SK-MEL-5 (cell line): ENCODE measurements at regions not wholly inside any gene's neighbourhood (a gene's known extent, or its start where the extent isn't known, plus 50 kb on each side); places are given as distances from the start of the nearest gene placed in this dataset.

ENCODE experiments used
- DNase-seq: peaks from one replicate; pipeline ENCODE4 v3.0.0-alpha.2; 2016; ENCODE audit warnings: low read depth, low spot score
- in situ Hi-C: cut with HindIII; loops from 2 replicates; pipeline ENCODE4 v1.10.0; 2016; ENCODE audit warnings: low sequenced_read_pairs, high pct_unique_total_duplicates, low pct_unique_long_range_greater_than_20kb

DNA sequence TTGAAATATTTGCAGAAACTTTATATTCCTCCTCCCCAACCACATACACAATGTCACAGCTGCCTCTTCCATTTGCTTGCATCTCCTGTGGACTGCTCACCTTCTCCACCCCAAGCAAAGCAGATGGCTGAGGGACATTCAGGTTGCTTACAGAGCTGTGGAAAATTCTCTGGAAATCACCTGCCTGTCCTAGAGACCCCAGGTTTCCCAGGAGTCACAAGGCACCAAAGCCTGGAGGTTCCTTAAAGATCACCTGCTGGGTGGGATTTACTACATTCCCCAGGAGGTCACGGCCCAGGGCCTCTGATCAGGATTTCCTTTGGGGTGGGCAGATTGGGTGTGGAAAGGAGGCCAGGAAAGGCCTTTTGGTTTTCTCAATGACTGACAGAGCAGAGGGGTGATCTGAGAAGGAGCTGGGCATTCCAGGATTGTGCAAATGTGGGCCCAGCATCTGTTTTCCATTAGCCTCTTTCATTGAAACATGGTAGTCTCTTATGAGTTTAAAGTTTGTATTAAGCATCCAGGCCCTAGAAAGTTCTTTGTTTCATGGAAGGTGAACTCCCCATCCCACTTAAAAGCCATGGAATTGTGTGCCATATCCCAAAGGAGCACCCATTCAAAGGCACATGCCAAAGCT lies 410.7 kb upstream of the TNP1 start:
- DNase-seq, result no peak
- in situ Hi-C loops, result no loop called here

DNA sequence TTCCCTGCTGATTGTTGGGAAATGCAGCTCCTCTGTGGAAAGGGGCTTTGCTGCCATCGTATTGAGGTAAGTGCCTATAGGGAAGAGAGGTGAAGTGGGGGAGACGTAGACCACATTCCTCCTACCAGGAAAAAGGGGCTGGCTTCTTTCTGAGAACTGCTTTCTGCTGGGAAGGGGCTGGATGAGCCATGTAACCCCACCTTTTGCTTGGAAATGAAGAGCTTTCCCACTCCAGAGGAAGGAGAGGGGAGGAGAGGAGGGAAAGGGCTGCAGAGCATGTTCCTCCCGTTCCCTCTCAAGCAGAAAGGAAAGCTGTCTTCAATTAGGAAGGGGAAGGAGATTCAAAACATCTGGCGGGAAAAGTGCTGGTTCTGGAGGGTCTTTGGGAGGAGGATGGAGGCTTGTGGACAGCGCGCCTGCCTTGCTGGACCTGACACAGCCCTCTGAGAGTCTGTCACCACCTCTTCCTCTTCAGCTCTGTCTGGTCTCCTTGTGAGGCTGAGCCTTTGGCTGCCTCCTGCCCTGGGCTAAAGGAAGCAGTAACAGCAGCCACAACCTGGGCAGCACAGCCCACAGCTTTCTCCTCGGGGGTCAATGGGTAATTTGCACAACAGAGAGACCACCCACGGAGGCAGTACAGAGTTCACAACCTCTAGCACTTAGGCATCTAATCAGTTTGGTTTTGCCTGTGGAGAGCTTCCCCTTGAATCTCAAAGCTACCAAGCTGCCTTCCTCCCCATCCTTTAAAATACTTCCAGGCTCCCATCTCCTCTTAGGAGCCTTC lies 410.0 kb upstream of the TNP1 start:
- no peak for DNase-seq
- in situ Hi-C loops, result no loop called here

DNA sequence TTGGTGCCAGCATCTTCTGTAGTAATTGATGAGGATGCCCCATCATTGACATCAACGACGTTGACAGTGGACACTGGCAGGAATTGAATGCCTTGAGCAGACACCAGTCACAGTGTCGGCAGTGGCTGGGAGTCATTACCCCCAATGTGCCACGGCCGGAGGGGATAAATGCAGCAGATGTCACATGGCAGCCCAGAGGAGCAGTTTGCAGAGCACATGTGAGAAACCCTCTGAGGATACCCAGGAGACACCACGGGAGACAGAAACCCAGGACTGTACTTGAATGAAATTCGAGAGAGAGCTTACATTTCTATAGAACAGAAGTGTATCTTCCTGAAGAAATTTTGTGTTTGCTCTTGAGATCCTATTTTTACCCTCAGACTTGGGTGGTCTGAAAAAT lies 409.1 kb upstream of the TNP1 start:
- in situ Hi-C loops, result no loop called here
- no peak for DNase-seq

DNA sequence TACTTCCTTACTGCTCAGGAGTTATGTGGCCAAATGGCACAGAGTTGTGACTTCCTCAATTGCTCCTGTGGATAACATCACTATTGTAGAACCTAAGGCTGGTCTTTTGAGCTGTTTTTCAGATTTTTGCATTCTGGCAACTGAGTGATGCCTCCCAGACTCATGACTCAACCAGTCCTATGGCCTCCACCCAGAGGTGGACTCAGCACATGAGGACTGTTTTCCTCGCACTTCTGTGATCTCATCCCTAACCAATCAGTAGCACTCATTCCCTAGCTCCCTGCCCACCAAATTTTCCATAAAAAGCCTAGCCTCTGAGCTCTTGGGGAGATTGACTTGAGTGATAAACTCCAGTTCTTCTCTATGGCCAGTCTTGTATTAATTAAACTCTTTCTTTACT lies 407.9 kb upstream of the TNP1 start:
- in situ Hi-C loops, result no loop called here
- DNase-seq, result no peak

DNA sequence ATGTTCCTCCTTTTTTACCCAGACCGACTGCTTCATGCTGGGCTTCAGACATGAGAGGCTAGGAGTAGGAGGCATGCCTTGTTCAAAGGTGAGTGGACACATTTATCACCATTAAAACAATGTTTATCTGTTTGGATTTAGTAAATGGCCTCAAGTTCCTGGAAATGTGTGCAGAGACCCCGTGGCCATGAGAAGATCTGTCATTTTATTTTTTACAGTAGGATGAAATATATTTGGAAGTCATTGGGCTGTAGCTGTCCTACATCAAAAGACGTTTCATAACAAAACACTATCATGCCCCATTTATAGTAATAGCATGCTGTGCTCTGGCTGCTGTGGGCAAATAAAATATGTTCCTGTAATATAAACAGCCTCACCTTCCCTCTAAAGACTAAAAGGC lies 403.9 kb upstream of the TNP1 start:
- DNase-seq, result no peak
- in situ Hi-C loops, result no loop called here

DNA sequence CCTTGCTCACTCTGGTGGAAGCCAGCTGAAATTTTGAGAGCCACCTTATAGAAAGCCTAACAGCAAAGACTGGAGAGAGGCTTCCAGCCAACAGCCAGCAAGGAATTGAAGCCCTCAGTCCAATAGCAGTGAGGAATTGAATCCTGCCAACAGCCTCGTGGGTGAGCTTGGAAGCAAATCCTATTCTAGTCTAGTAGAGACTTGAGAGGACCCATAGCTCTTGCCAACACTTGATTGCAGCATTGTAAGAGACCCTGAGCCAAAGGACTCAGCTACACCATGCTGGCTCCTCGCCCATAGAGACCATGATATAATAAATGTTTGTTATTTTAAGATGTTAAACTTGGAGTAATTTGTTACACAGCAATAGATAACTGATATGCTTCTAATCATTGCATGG lies 403.0 kb upstream of the TNP1 start:
- in situ Hi-C loops, result no loop called here
- DNase-seq, result no peak

DNA sequence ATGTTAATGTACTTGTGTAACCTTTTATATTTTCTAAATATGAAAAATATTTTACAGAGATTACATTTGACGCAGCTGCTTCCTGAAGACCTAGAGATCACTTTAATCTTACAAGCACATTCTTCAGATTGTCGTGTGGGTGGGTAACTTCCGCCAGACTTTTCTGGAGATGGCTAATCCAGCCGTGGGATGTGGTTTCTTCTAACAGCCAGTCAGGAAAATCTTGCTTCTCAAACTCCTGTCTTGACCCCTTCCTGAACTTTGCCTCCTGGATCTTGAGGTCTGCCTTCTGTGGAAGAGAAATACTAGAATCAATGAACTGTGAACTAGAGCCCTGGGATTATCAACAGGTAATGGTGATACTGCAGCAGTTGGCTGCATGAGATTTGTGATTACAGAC lies 401.6 kb upstream of the TNP1 start:
- no peak for DNase-seq
- in situ Hi-C loops, result no loop called here

DNA sequence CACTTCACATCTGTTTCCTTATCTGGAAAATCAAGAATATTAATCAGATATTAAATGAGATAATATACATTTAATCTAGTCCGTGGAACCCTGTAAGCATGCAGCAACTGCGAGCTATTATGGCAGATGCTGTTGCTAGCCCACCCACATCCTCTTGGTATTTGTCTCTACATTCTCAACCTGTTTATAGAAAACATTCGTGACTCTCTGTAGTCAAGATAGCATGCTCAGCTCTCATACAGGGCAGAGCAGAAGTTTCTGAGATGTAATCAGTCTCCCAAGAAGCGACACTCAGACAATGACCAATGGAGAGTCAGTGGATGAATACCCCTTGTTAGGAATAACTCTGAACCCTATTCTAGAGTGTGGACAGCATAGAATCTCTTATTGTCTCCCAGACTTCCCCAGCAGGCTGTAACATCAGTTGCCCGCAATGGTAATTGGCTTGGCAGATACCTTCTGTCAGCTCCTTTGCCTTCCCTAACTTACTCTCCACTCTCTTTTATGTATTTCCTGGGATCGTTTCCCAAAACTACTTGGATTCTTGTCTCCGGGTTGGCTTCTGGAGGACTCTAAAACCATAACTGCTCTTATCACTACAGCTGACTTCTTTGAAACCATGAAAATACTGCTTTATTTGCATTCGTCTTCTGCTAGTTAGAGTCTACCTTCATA lies 400.7 kb upstream of the TNP1 start:
- in situ Hi-C loops, result no loop called here
- no peak for DNase-seq

DNA sequence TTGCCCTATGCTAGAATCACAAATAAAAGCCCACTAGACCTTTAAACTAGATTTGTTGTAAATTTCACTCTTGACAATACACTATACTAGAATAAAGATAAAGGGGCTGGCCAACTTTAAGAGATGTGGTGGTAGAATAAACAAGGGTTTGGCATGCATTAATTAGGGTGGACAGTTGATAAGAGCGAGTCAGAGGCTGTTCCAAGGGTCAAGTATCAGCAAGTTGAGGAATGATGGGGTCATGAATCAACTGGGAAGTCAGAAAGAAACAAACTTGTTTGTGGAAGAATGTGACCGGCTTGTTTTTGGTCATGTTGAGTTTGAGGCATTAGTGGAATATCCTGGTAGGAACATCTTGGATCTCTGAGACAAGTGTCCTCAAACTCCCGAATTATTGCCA lies 398.3 kb upstream of the TNP1 start:
- in situ Hi-C loops, result no loop called here
- no peak for DNase-seq

DNA sequence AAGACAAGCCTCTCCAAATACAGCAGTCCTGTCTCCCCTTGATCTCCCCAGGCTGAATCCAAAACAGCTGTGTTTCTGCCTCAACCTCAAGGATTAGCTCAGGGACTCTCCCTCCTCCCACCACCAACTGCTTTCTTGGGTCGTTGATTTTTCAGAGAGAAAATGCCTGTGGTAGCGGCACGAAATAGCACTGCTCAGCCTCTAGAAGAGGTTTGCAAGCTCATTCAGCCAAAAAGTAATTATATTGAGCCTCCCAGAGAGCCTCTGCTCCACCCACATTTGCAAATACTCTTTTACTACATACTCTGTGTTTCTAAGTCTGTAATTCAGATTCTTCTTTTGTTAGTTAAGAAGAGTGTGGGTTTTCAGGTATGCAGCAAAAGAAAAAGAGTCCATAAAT lies 396.4 kb upstream of the TNP1 start:
- DNase-seq, result no peak

DNA sequence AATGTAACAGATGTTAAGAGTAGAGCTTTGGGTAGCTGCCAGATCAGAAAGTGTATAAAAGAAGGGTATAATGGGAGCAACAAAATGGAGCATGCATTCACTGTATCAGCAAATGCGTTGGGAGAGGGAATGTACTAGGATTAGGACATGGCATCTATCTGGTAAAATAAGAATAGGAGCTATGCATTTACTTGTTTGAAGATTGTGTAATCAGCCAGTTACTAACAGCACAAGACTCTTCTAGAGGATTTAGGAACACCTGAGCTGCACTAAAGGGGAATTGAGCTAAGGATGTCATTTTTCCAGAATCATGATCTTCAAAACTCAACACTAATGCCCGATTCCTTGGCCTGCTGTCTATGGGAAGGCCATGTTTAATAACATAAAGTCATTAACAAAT lies 394.2 kb upstream of the TNP1 start:
- DNase-seq, result no peak
- in situ Hi-C loops, result no loop called here

More for the DNA sequence above, 396.4 kb upstream of the TNP1 start:
- in situ Hi-C loops, result no loop called here

DNA sequence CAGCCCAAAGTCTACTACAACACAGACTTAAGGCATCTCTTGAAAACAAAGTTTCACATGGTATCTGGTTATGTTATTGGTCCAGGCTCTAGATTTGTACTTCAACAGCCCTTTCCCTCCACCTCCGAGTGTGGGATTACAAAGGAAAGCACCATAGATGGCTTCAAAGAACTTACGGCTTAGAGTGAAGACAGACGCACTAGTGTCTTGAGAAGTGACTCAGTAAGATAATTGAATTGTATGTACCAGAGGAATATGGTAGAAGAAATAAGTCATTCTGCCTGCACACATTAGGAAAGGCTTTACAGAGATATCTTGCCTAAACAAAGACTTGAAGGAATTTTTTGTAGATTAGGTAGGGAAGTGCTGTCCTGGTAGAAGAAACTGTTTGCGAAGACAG lies 392.3 kb upstream of the TNP1 start:
- in situ Hi-C loops, result no loop called here
- DNase-seq, result no peak

DNA sequence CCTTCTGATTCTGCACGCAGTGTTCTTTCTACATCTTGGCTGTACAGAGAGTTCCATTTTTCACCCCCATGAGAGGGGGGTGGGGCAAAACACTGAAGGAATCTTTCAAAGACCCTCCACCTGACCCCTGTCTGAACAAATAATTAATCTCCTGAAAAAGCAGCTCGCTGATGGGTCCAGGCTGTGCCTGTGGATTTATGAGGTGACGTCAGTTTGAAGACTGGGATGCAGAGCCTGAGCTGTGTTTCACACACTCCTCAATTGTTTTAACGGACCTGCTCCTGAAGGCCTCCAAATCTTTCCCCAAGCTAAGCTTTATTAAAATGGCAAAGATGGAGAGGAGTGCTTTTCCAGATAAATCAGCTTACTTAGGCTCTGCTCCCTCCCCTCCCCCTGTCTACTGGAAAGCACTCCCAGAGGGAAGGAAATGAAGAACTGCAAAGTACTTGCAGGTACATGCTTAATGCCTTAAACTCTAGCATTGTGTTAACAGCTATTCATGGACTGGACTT lies 390.2 kb upstream of the TNP1 start:
- no peak for DNase-seq
- in situ Hi-C loops, result no loop called here

DNA sequence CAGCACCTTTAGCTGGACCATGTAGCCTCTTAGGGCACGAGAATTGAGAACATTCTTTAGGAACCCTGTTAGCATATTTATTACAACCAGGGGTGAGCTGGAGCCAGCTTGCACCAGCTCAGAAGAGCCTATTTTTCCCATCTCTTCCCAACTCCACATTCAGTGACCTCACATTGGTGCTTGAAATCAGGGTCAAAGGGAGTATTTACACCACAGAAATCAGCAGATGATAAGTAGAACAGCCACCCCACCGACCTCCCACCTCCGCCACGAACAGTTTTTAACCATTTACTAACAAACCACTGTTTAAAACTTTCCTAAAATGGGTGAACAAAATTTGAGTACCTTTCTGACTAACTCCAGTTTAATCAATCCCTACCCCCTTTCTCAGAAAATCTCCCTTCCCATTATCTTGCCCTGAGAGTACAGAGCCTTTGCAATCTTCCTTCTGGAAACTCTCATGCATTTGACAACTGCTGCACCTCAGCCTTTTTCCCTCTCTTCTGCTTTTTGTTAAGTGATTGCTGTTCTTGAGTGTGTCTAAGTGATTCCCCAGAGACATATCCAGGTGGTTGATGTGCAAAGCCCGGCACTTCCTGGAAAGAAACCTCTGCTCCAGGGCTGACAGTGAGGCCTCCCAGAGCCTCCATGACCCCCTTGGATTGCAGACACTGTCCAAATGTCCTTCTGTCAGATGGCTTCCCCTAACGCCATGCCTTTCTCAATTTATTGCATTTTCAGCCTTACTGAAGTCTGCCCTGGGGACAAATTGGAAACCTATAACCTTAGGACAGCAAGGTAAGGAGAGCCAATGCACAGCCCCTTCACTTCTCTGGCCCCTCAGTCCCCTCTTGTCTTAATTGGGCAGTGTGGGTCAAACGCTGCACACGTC lies 389.5 kb upstream of the TNP1 start:
- no peak for DNase-seq
- in situ Hi-C loops, result no loop called here

DNA sequence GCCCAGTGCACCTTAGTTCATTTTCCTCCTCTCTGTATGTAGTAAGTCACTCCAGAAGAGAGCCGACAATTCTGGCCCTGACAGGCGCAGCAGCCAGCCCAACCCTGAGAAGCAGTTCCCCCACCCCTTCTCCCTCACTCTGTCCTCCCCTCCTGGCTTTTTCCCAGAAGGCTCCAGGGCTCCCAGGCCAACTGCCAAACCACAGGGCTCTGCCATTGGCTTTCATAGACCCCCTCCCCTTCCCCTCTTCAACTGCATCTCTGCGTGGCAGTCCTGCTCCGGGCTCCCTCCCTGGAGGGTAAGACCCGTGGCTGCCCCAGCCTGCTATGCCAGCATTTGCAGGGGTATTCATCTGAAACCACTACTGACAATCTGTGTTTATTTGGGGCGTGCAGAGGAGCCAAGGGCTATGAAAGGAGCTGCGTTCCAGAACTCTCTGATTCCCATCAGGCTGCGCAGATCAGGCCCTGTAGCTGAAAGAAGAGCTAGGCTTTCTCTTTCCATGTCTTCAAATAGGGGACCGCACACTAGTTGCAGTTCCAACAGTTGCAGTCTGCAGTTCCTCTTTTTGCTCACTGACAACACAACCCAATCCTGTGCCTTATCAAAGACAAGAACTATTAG lies 388.6 kb upstream of the TNP1 start:
- in situ Hi-C loops, result no loop called here
- no peak for DNase-seq

DNA sequence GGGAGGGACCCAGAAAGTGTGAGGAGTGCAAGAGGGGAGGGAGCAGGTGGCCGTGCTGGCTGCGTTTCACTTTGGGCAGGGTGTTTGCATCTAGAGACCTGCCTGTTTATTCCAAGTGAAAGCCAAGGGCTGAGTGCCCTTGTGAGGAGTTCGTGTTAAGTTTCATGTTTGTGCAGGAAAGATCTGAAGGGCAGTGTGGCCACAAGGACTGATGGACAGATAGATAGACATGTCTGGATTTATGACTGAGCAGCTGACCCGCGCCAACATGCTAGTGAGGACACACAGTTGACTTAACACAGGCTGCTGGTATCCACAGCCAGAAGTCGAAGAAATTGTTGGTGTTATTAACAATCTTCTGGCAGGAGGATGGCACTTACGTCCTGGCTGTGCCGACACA lies 387.6 kb upstream of the TNP1 start:
- DNase-seq, result no peak
- in situ Hi-C loops, result no loop called here

DNA sequence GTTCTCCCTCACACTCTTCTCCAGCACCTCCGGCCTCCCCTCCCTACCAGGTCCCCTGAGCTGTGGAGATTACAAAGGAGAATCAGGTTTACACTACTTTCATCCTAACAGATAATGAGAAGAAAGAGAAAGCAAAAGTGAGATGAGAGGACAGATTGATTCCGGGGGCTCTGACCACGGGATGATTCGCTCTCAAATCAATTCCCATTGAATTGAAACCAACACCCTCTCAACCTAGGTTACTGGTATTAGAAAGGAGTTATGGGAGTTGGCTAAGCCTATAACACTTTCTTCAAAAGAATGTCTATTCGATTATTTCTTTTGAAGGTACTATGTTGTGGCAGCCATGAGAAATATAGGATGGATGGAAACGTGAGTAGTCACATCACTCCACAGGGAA lies 386.2 kb upstream of the TNP1 start:
- no peak for DNase-seq
- in situ Hi-C loops, result no loop called here

DNA sequence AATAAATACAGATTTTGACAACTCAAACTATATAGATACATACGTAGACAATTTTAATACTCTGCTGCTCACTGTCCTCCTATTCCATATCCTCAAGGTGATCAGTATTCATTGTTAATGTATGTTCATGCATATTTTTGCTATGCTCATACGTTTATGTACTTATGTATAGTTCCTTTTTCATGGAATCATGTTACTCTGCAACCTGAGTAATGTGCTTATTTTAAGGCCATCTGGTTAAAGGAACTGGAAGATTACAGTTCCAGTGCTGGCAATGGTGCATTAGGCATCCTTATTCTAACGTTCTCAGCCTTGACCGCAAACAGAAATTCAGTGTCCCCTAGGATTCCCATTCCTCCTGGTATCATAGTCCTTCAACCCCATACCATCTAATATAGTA lies 385.0 kb upstream of the TNP1 start:
- in situ Hi-C loops, result no loop called here
- DNase-seq, result no peak
